Superior temporal gyrus (tissue), 1 donor: ENCODE measurements at regions not wholly inside any gene's neighbourhood (a gene's known extent, or its start where the extent isn't known, plus 50 kb on each side); places are given as distances from the start of the nearest gene placed in this dataset.

Experiments used
- DNase-seq: peaks from one replicate; pipeline ENCODE4 v3.0.0-alpha.2; 2016; ENCODE audit errors: extremely low spot score

GRCh38 chr4:30314001-30314400, 406.2 kb upstream of the PCDH7 start:
- no peak for DNase-seq

GRCh38 chr4:30330894-30331652, 389.1 kb upstream of the PCDH7 start:
- no peak for DNase-seq

GRCh38 chr4:30341731-30342130, 378.4 kb upstream of the PCDH7 start:
- no peak for DNase-seq

GRCh38 chr4:30350288-30350687, 369.9 kb upstream of the PCDH7 start:
- no peak for DNase-seq

GRCh38 chr4:30354605-30355004, 365.6 kb upstream of the PCDH7 start:
- DNase-seq, result no peak

GRCh38 chr4:30362436-30362835, 357.7 kb upstream of the PCDH7 start:
- DNase-seq, result no peak

- DNase-seq, result no peak
These were observed 350.1 kb upstream of the PCDH7 start for GRCh38 chr4:30370105-30370504.

- DNase-seq, result peak; percentile 11
These were observed 339.7 kb upstream of the PCDH7 start for GRCh38 chr4:30380404-30380998.

- DNase-seq, result no peak
These were observed 334.5 kb upstream of the PCDH7 start for GRCh38 chr4:30385650-30386049.

GRCh38 chr4:30386266-30386895, 333.8 kb upstream of the PCDH7 start:
- DNase-seq, result no peak

- no peak for DNase-seq
These were observed 324.3 kb upstream of the PCDH7 start for GRCh38 chr4:30395902-30396301.

GRCh38 chr4:30396772-30397475, 323.2 kb upstream of the PCDH7 start:
- DNase-seq, result no peak

- DNase-seq, result no peak
These were observed 320.7 kb upstream of the PCDH7 start for GRCh38 chr4:30399476-30399875.

- no peak for DNase-seq
These were observed 317.9 kb upstream of the PCDH7 start for GRCh38 chr4:30402276-30402675.

GRCh38 chr4:30413915-30414314, 306.3 kb upstream of the PCDH7 start:
- DNase-seq, result no peak

- DNase-seq, result no peak
These were observed 303.6 kb upstream of the PCDH7 start for GRCh38 chr4:30416547-30416946.

GRCh38 chr4:30427932-30428331, 292.2 kb upstream of the PCDH7 start:
- DNase-seq, result no peak

- DNase-seq, result peak; percentile 38
These were observed 290.1 kb upstream of the PCDH7 start for GRCh38 chr4:30429813-30430761.

- DNase-seq, result no peak
These were observed 285.5 kb upstream of the PCDH7 start for GRCh38 chr4:30434656-30435055.

GRCh38 chr4:30436394-30436793, 283.8 kb upstream of the PCDH7 start:
- no peak for DNase-seq

- no peak for DNase-seq
These were observed 282.9 kb upstream of the PCDH7 start for GRCh38 chr4:30437316-30437715.
